ENCODE measurements at regions not wholly inside any gene's neighbourhood (a gene's known extent, or its start where the extent isn't known, plus 50 kb on each side); places are given as distances from the start of the nearest gene placed in this dataset.

- Histone ChIP-seq H3K27ac (peak overlapping the region; percentile 72), H3K4me1 (replicated peaks; ENCODE audit: insufficient read depth) (peaks cover 30% of the 10 kb centered on the region), H2AFZ (peak overlapping the region; percentile 48; the same call in 1 of the 2 replicates), H3K4me2 (peak overlapping the region; percentile 47), H3K9me2 (ENCODE audit: insufficient read depth) (peaks cover 6% of the 10 kb centered on the region; the same call in 1 of the 2 replicates), H3K9me3 (ENCODE audit: insufficient read depth, low read depth) (peaks cover 5% of the 10 kb centered on the region), H4K20me1 (ENCODE audit: insufficient read depth) (no peaks in the 10 kb centered on the region), H3K4me3 (no peak overlapping the region), H3F3A (ENCODE audit: insufficient read depth, low read depth) (peaks cover 23% of the 10 kb centered on the region), H3K79me2 (ENCODE audit: low read depth) (no peaks in the 10 kb centered on the region), H3K36me3 (ENCODE audit: low read depth) (no peaks in the 10 kb centered on the region), H3K27me3 (ENCODE audit: insufficient read depth, low read depth) (no peaks in the 10 kb centered on the region)
- DNase-seq, result peak; percentile 16 to 84
- no peak for TF ChIP-seq EZH2 (IDR thresholded peaks at IDR 0.05; ENCODE audit: low read depth)
- no peak for TF ChIP-seq CTCF (conservative IDR thresholded peaks at IDR 0.05)
- ChIA-PET CTCF (interaction anchor here (1.0 kb wide), 1 partner anchor 19 kb away, joined by 3 read pairs; no protein-coding TSS in a partner anchor), POLR2A (ENCODE audit: unreplicated experiment) (interaction anchor here (0.6 to 0.7 kb wide), 2 partner anchors 13 to 69 kb away, joined by 3 to 5 read pairs; partner anchors contain the start of gene SSBP2)
- BruUV-seq (replicated peaks), result no TSS peak
- intact Hi-C loops (cut with micrococcal nuclease; ENCODE audit: unreplicated experiment), result loop anchor here (2.0 kb wide), 2 partner anchors 19 to 69 kb away; partner anchors contain the start of gene SSBP2
These were observed 68.8 kb upstream of the SSBP2 start for GRCh38 chr5:81819556-81820317.

- Histone ChIP-seq H3K79me2 (ENCODE audit: low read depth) (no peaks in the 10 kb centered on the region), H3K4me2 (no peak overlapping the region), H3K27ac (no peak overlapping the region), H4K20me1 (ENCODE audit: insufficient read depth) (no peaks in the 10 kb centered on the region), H3K4me1 (replicated peaks; ENCODE audit: insufficient read depth) (peaks cover 25% of the 10 kb centered on the region), H3K4me3 (no peak overlapping the region), H3K36me3 (ENCODE audit: low read depth) (no peaks in the 10 kb centered on the region), H3K27me3 (ENCODE audit: insufficient read depth, low read depth) (no peaks in the 10 kb centered on the region), H3K9me2 (ENCODE audit: insufficient read depth) (peaks cover 6% of the 10 kb centered on the region; the same call in 1 of the 2 replicates), H3F3A (ENCODE audit: insufficient read depth, low read depth) (peaks cover 23% of the 10 kb centered on the region), H2AFZ (no peak overlapping the region), H3K9me3 (ENCODE audit: insufficient read depth, low read depth) (peaks cover 5% of the 10 kb centered on the region)
- intact Hi-C loops (cut with micrococcal nuclease; ENCODE audit: unreplicated experiment), result no loop called here
- DNase-seq, result no peak
- no peak for TF ChIP-seq CTCF (conservative IDR thresholded peaks at IDR 0.05)
- no peak for TF ChIP-seq EZH2 (IDR thresholded peaks at IDR 0.05; ENCODE audit: low read depth)
- CTCF ChIA-PET, result no interaction called here
- POLR2A ChIA-PET (ENCODE audit: unreplicated experiment), result no interaction called here
- no TSS peak for BruUV-seq (replicated peaks)
These were observed 67.1 kb upstream of the SSBP2 start for GRCh38 chr5:81817980-81818379.

- Histone ChIP-seq H3K9me2 (ENCODE audit: insufficient read depth) (peaks cover 6% of the 10 kb centered on the region; the same call in 1 of the 2 replicates), H3K36me3 (ENCODE audit: low read depth) (no peaks in the 10 kb centered on the region), H3K9me3 (ENCODE audit: insufficient read depth, low read depth) (peaks cover 5% of the 10 kb centered on the region), H3K4me3 (no peak overlapping the region), H2AFZ (no peak overlapping the region), H3K79me2 (ENCODE audit: low read depth) (no peaks in the 10 kb centered on the region), H3K4me2 (no peak overlapping the region), H3K27me3 (ENCODE audit: insufficient read depth, low read depth) (no peaks in the 10 kb centered on the region), H3F3A (ENCODE audit: insufficient read depth, low read depth) (peaks cover 23% of the 10 kb centered on the region), H4K20me1 (ENCODE audit: insufficient read depth) (no peaks in the 10 kb centered on the region), H3K27ac (no peak overlapping the region), H3K4me1 (replicated peaks; ENCODE audit: insufficient read depth) (peaks cover 25% of the 10 kb centered on the region)
- no TSS peak for BruUV-seq (replicated peaks)
- no peak for DNase-seq
- ChIA-PET CTCF (no interaction called here), POLR2A (ENCODE audit: unreplicated experiment) (no interaction called here)
- intact Hi-C loops (cut with micrococcal nuclease; ENCODE audit: unreplicated experiment), result no loop called here
- TF ChIP-seq CTCF (conservative IDR thresholded peaks at IDR 0.05), result no peak
- TF ChIP-seq EZH2 (IDR thresholded peaks at IDR 0.05; ENCODE audit: low read depth), result no peak
These were observed 66.2 kb upstream of the SSBP2 start for GRCh38 chr5:81817086-81817485.

Data from PC-9 (cell line).